ENCODE measurements at regions not wholly inside any gene's neighbourhood (a gene's known extent, or its start where the extent isn't known, plus 50 kb on each side); places are given as distances from the start of the nearest gene placed in this dataset.

GRCh38 chr13:32961724-32962123, 54.5 kb upstream of the KL start:
- Histone ChIP-seq H3K4me3 (no peak overlapping the region), H4K20me1 (ENCODE audit: insufficient read depth) (no peaks in the 10 kb centered on the region), H3K36me3 (ENCODE audit: low read depth) (no peaks in the 10 kb centered on the region), H3K9me3 (ENCODE audit: insufficient read depth, low read depth) (no peaks in the 10 kb centered on the region), H3F3A (ENCODE audit: insufficient read depth, low read depth) (no peaks in the 10 kb centered on the region), H3K27me3 (ENCODE audit: insufficient read depth, low read depth) (no peaks in the 10 kb centered on the region), H3K4me1 (replicated peaks; ENCODE audit: insufficient read depth) (no peaks in the 10 kb centered on the region), H3K27ac (no peak overlapping the region), H3K4me2 (no peak overlapping the region), H3K9me2 (ENCODE audit: insufficient read depth) (no peaks in the 10 kb centered on the region), H3K79me2 (ENCODE audit: low read depth) (no peaks in the 10 kb centered on the region), H2AFZ (no peak overlapping the region)
- BruUV-seq (replicated peaks), result no TSS peak
- TF ChIP-seq EZH2 (IDR thresholded peaks at IDR 0.05; ENCODE audit: low read depth), result no peak
- TF ChIP-seq, protein P1, sequence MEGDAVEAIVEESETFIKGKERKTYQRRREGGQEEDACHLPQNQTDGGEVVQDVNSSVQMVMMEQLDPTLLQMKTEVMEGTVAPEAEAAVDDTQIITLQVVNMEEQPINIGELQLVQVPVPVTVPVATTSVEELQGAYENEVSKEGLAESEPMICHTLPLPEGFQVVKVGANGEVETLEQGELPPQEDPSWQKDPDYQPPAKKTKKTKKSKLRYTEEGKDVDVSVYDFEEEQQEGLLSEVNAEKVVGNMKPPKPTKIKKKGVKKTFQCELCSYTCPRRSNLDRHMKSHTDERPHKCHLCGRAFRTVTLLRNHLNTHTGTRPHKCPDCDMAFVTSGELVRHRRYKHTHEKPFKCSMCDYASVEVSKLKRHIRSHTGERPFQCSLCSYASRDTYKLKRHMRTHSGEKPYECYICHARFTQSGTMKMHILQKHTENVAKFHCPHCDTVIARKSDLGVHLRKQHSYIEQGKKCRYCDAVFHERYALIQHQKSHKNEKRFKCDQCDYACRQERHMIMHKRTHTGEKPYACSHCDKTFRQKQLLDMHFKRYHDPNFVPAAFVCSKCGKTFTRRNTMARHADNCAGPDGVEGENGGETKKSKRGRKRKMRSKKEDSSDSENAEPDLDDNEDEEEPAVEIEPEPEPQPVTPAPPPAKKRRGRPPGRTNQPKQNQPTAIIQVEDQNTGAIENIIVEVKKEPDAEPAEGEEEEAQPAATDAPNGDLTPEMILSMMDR (conservative IDR thresholded peaks at IDR 0.05), result no peak
- DNase-seq, result no peak
- ChIA-PET POLR2A (ENCODE audit: unreplicated experiment) (no interaction called here), CTCF (no interaction called here)
- intact Hi-C loops (cut with micrococcal nuclease; ENCODE audit: unreplicated experiment), result no loop called here

GRCh38 chr13:32962342-32962741, 53.9 kb upstream of the KL start:
- no peaks in the 10 kb centered on the region for H3K36me3 ChIP-seq (ENCODE audit: low read depth)
- no peaks in the 10 kb centered on the region for H3K4me1 ChIP-seq (replicated peaks; ENCODE audit: insufficient read depth)
- no peaks in the 10 kb centered on the region for H3K79me2 ChIP-seq (ENCODE audit: low read depth)
- intact Hi-C loops (cut with micrococcal nuclease; ENCODE audit: unreplicated experiment), result no loop called here
- DNase-seq, result no peak
- H3K9me2 ChIP-seq (ENCODE audit: insufficient read depth), result no peaks in the 10 kb centered on the region
- no peaks in the 10 kb centered on the region for H3F3A ChIP-seq (ENCODE audit: insufficient read depth, low read depth)
- no peaks in the 10 kb centered on the region for H4K20me1 ChIP-seq (ENCODE audit: insufficient read depth)
- BruUV-seq (replicated peaks), result no TSS peak
- H3K27me3 ChIP-seq (ENCODE audit: insufficient read depth, low read depth), result no peaks in the 10 kb centered on the region
- no peak overlapping the region for H3K27ac ChIP-seq
- H3K4me2 ChIP-seq, result no peak overlapping the region
- ChIA-PET CTCF (no interaction called here), POLR2A (ENCODE audit: unreplicated experiment) (no interaction called here)
- H3K9me3 ChIP-seq (ENCODE audit: insufficient read depth, low read depth), result no peaks in the 10 kb centered on the region
- no peak for TF ChIP-seq EZH2 (IDR thresholded peaks at IDR 0.05; ENCODE audit: low read depth)
- TF ChIP-seq, protein P1 (conservative IDR thresholded peaks at IDR 0.05), result no peak
- H3K4me3 ChIP-seq, result no peak overlapping the region
- no peak overlapping the region for H2AFZ ChIP-seq

DNA sequence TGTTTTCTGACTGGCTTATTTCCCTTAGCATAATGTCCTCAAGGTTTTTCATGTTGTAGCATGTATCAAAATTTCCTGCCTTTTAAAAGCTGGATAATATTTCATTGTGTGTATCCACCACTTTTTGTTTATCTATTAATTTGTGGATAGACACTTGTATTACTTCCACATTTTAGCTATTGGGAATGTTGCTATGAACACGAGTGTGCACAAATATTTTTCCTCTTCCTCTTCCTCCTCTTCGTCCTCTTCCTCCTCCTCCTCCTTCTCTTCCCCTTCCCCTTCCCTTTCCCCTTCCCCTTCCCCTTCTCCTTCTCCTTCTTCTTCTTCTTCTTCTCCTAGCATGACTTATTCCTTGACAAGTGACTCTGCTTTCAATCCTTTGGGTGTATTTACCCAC, 51.2 kb upstream of the KL start:
- Histone ChIP-seq H2AFZ (no peak overlapping the region), H3K27ac (no peak overlapping the region), H3F3A (ENCODE audit: insufficient read depth, low read depth) (no peaks in the 10 kb centered on the region), H3K4me1 (replicated peaks; ENCODE audit: insufficient read depth) (no peaks in the 10 kb centered on the region), H3K4me2 (no peak overlapping the region), H3K27me3 (ENCODE audit: insufficient read depth, low read depth) (no peaks in the 10 kb centered on the region), H3K36me3 (ENCODE audit: low read depth) (no peaks in the 10 kb centered on the region), H3K9me2 (ENCODE audit: insufficient read depth) (no peaks in the 10 kb centered on the region), H3K4me3 (no peak overlapping the region), H3K79me2 (ENCODE audit: low read depth) (no peaks in the 10 kb centered on the region), H4K20me1 (ENCODE audit: insufficient read depth) (no peaks in the 10 kb centered on the region), H3K9me3 (ENCODE audit: insufficient read depth, low read depth) (no peaks in the 10 kb centered on the region)
- TF ChIP-seq EZH2 (IDR thresholded peaks at IDR 0.05; ENCODE audit: low read depth), result no peak
- TF ChIP-seq, protein P1 (conservative IDR thresholded peaks at IDR 0.05), result no peak
- intact Hi-C loops (cut with micrococcal nuclease; ENCODE audit: unreplicated experiment), result no loop called here
- CTCF ChIA-PET, result no interaction called here
- POLR2A ChIA-PET (ENCODE audit: unreplicated experiment), result no interaction called here
- no TSS peak for BruUV-seq (replicated peaks)
- DNase-seq, result no peak
